K562 (cell line): ENCODE measurements at regions not wholly inside any gene's neighbourhood (a gene's known extent, or its start where the extent isn't known, plus 50 kb on each side); places are given as distances from the start of the nearest gene placed in this dataset.

Experiments used
- ATAC-seq: fragments of 200-7000 bp; cut with Tn5 transposase; 3 replicates; pipeline ENCODE4 v1.9.1; 2020; ENCODE audit warnings: moderate library complexity
- BruUV-seq: library from RNA; stranded (reverse); fragments of 400-500 nt; replicated peaks from 2 replicates; lab custom pipeline; 2021; lab: Mats Ljungman, UMichigan
- CTCF ChIA-PET: fragments of 300-600 bp; formaldehyde crosslinking; extraction: SDS; loops from one replicate; lab custom pipeline; 2021; ENCODE audit warnings: low intra/inter-chr PET ratio; lab: Yijun Ruan, JAX
- POLR2A ChIA-PET: fragments of 300-600, 350-650 bp; sonication (Branson Sonifier 250); formaldehyde crosslinking; extraction: SDS; loops from one replicate; lab custom pipeline; 2021; ENCODE audit warnings: antibody characterized with exemption, inconsistent platforms; lab: Yijun Ruan, JAX
- DNase-seq, 4 experiments: peaks; one replicate each; pipeline versions ENCODE4 v3.0.0 to v3.0.0-alpha.2; 2011 to 2018; ENCODE audit warnings: low spot score in 3 of 4, mixed read lengths in 3 of 4; ENCODE audit errors: extremely low read depth in 1 of 4
- FAIRE-seq: peaks from 2 replicates; lab custom pipeline; 2011; peaks lifted over from hg19 to GRCh38; lab: Jason Lieb, UNC
- H2AFZ ChIP-seq: 2 replicates; pipeline ENCODE4 v1.6.0; 2011; ENCODE audit warnings: low read depth, low read length, control low read depth, inconsistent platforms
- H3K27ac ChIP-seq: fragments of 200-600 bp; 3 replicates; pipeline ENCODE4 v1.8.0; 2011; ENCODE audit warnings: low read depth, mild to moderate bottlenecking, control low read depth, inconsistent platforms, low read length, moderate library complexity, mixed read lengths; ENCODE audit errors: extremely low read depth
- H3K27me3 ChIP-seq, 2 experiments: fragments of 300-600 bp in 1 of 2; 2 replicates in 1 of 2; 3 replicates in 1 of 2; pipeline versions ENCODE4 v1.6.0 to v1.8.0; 2011; ENCODE audit warnings: inconsistent platforms in 2 of 2, low read length in 2 of 2, mild to moderate bottlenecking in 1 of 2, mixed read lengths in 1 of 2, moderate library complexity in 1 of 2; ENCODE audit not compliant: control insufficient read depth in 2 of 2, insufficient read depth in 2 of 2
- H3K36me3 ChIP-seq: fragments of 300-600 bp; 3 replicates; pipeline ENCODE4 v1.8.0; 2011; ENCODE audit warnings: mild to moderate bottlenecking, low read length, inconsistent platforms; ENCODE audit not compliant: control insufficient read depth, insufficient read depth
- H3K4me1 ChIP-seq, 2 experiments: fragments of 200-600 bp in 1 of 2; replicated peaks in 1 of 2; 2 replicates in 1 of 2; 3 replicates in 1 of 2; pipeline versions ENCODE4 v1.5.1 to v1.8.0; 2011; ENCODE audit warnings: inconsistent platforms in 2 of 2, low read length in 2 of 2, mild to moderate bottlenecking in 1 of 2, mixed read lengths in 1 of 2, moderate library complexity in 1 of 2; ENCODE audit not compliant: control insufficient read depth in 2 of 2, insufficient read depth in 2 of 2
- H3K4me2 ChIP-seq: 2 replicates; pipeline ENCODE4 v1.6.1; 2011; ENCODE audit warnings: low read length, control low read depth, inconsistent platforms, mixed read lengths; ENCODE audit not compliant: insufficient read depth
- H3K4me3 ChIP-seq: fragments of 200-600 bp; sonication (generic), shearing (Covaris generic); 2 replicates; pipeline ENCODE4 v1.5.1; 2016; ENCODE audit warnings: control low read depth, inconsistent platforms
- H3K79me2 ChIP-seq: fragments of 200-600 bp; 3 replicates; pipeline ENCODE4 v1.8.0; 2011; ENCODE audit warnings: low read length, inconsistent platforms; ENCODE audit not compliant: control insufficient read depth, insufficient read depth
- H3K9ac ChIP-seq, 2 experiments: 2 replicates each; pipeline versions ENCODE4 v1.6.0 to v1.6.1; 2011; ENCODE audit warnings: low read depth in 2 of 2, low read length in 2 of 2, control low read depth in 1 of 2, inconsistent platforms in 1 of 2, mild to moderate bottlenecking in 1 of 2, mixed read lengths in 1 of 2; ENCODE audit not compliant: insufficient read depth in 1 of 2
- H3K9me1 ChIP-seq: one replicate; pipeline ENCODE4 v1.6.0; 2011; ENCODE audit warnings: inconsistent platforms, mild to moderate bottlenecking, low read length, moderate library complexity; ENCODE audit not compliant: control insufficient read depth, insufficient read depth
- H3K9me3 ChIP-seq: replicated peaks from 2 replicates; pipeline ENCODE4 v1.5.1; 2011; ENCODE audit warnings: low read depth, low read length, inconsistent platforms; ENCODE audit not compliant: control insufficient read depth, insufficient read depth
- H4K20me1 ChIP-seq: replicated peaks from 2 replicates; pipeline ENCODE4 v1.6.1; 2011; ENCODE audit warnings: low read length, inconsistent platforms, mixed read lengths; ENCODE audit not compliant: control insufficient read depth, insufficient read depth
- ADNP ChIP-seq: fragments of 200-800 bp; sonication (Bioruptor generic); IDR thresholded peaks from 2 replicates; pipeline ENCODE4 v1.6.1; 2016; ENCODE audit warnings: missing genetic modification characterization, missing compliant biosample characterization
- ARID1B ChIP-seq: fragments of 450-650 bp; IDR thresholded peaks from 2 replicates; pipeline ENCODE4 v1.6.1; 2016; ENCODE audit warnings: antibody characterized with exemption, mild to moderate bottlenecking, inconsistent platforms
- CREB5 ChIP-seq: fragments of 250-450 bp; sonication (Bioruptor Pico); IDR thresholded peaks from 2 replicates; pipeline ENCODE4 v1.5.0; 2020; ENCODE audit warnings: mild to moderate bottlenecking
- KAT7 ChIP-seq: sonication (generic); formaldehyde crosslinking; IDR thresholded peaks from 2 replicates; pipeline ENCODE4 v1.8.0; 2022; ENCODE audit warnings: missing genetic modification reagents, mild to moderate bottlenecking, borderline replicate concordance
- KDM5B ChIP-seq: fragments of 200-600 bp; sonication (generic); IDR thresholded peaks from 2 replicates; pipeline ENCODE4 v1.6.1; 2012; ENCODE audit warnings: low read depth, mild to moderate bottlenecking, moderate library complexity, low read length, control low read depth, inconsistent platforms; ENCODE audit not compliant: insufficient replicate concordance
- KLF10 ChIP-seq: fragments of 250-450 bp; sonication (Bioruptor Pico); IDR thresholded peaks from 2 replicates; pipeline ENCODE4 v1.6.1; 2021; ENCODE audit warnings: matching md5 sums
- MAFG ChIP-seq: fragments of 450-650 bp; conservative IDR thresholded peaks from 2 replicates; pipeline ENCODE4 v1.6.1; 2016; ENCODE audit warnings: missing genetic modification characterization, missing compliant biosample characterization
- MNT ChIP-seq, 2 experiments: fragments of 450-650 bp; conservative IDR thresholded peaks; 2 replicates each; pipeline ENCODE4 v1.6.1; 2017; ENCODE audit warnings: mild to moderate bottlenecking in 2 of 2, moderate library complexity in 2 of 2
- RBM25 ChIP-seq: fragments of 200-400 bp; formaldehyde crosslinking; IDR thresholded peaks from 2 replicates; pipeline ENCODE4 v1.6.1; 2018; ENCODE audit warnings: low read length, low read depth, moderate library complexity; ENCODE audit not compliant: severe bottlenecking
- RNF2 ChIP-seq: sonication (generic); IDR thresholded peaks from 2 replicates; pipeline ENCODE4 v1.6.1; 2016
- SAFB ChIP-seq: fragments of 200-400 bp; formaldehyde crosslinking; IDR thresholded peaks from 2 replicates; pipeline ENCODE4 v1.6.1; 2017; ENCODE audit warnings: low read depth, low read length, borderline replicate concordance
- SP1 ChIP-seq: sonication (generic); formaldehyde crosslinking; IDR thresholded peaks from 2 replicates; pipeline ENCODE4 v1.8.1; 2022; ENCODE audit warnings: mild to moderate bottlenecking, missing genetic modification reagents
- TAF1 ChIP-seq: IDR thresholded peaks from 2 replicates; pipeline ENCODE4 v1.6.1; 2011; ENCODE audit warnings: mild to moderate bottlenecking, low read length, moderate library complexity; ENCODE audit not compliant: insufficient read depth, control insufficient read depth, severe bottlenecking; ENCODE audit errors: extremely low read depth
- TEAD2 ChIP-seq: fragments of 450-650 bp; IDR thresholded peaks from 2 replicates; pipeline ENCODE4 v1.6.1; 2016; ENCODE audit warnings: missing genetic modification characterization, control low read depth, missing compliant biosample characterization
- ZNF121 ChIP-seq: sonication (generic); formaldehyde crosslinking; conservative IDR thresholded peaks from 2 replicates; pipeline ENCODE4 v1.8.0; 2022; ENCODE audit warnings: missing genetic modification reagents
- ZNF507 ChIP-seq: conservative IDR thresholded peaks from 2 replicates; pipeline ENCODE4 v1.6.1; 2017; ENCODE audit warnings: missing genetic modification characterization, missing compliant biosample characterization
- WGBS: fragments of 100-300 bp; shearing (Covaris generic); methylation state at CpG from one replicate; pipeline ENCODE4 v1.1.6; 2016; ENCODE audit warnings: low coverage, mixed read lengths; ENCODE audit not compliant: insufficient coverage; ENCODE audit errors: missing lambda C conversion rate; 5-methylcytosine and 5-hydroxymethylcytosine counted together
- in situ Hi-C: fragments of 300-500 bp; cut with MboI; formaldehyde crosslinking; loops from 4 replicates; pipeline ENCODE4 v1.15.0; 2018; ENCODE audit warnings: inconsistent platforms, mixed read lengths
- intact Hi-C: fragments of 100-400 bp; cut with micrococcal nuclease; formaldehyde crosslinking; loops from 2 replicates; pipeline ENCODE4 v1.14.2; 2022

- H2AFZ ChIP-seq: no peak overlapping the region
- BruUV-seq: no TSS peak
- no peaks in the 10 kb centered on the region for H3K9me3 ChIP-seq
- H3K36me3 ChIP-seq: no peaks in the 10 kb centered on the region
- no peaks in the 10 kb centered on the region for H3K79me2 ChIP-seq
- H3K27ac ChIP-seq: no peak overlapping the region
- H3K9ac ChIP-seq: no peak overlapping the region
- TF ChIP-seq SAFB: no peak
- TF ChIP-seq KAT7 (CRISPR knock-in tag): no peak
- TF ChIP-seq KLF10: no peak
- in situ Hi-C loops: no loop called here
- DNase-seq (no peak), FAIRE-seq (no peak), ATAC-seq (no peak)
- no peaks in the 10 kb centered on the region for H4K20me1 ChIP-seq
- POLR2A ChIA-PET: no interaction called here
- CTCF ChIA-PET: no interaction called here
- H3K4me1 ChIP-seq: no peaks in the 10 kb centered on the region
- intact Hi-C loops: no loop called here
- no peak overlapping the region for H3K4me3 ChIP-seq
- WGBS: 2% methylated on average over 4 of the region's 4 CpGs
- no peaks in the 10 kb centered on the region for H3K9me1 ChIP-seq
- no peak overlapping the region for H3K4me2 ChIP-seq
- H3K27me3 ChIP-seq: no peaks in the 10 kb centered on the region
These were observed 224.5 kb upstream of the SEMA3E start for GRCh38 chr7:83873459-83873858.

GRCh38 chr7:83872501-83872900, 223.6 kb upstream of the SEMA3E start:
- intact Hi-C loops (no loop called here), in situ Hi-C loops (no loop called here)
- no peak overlapping the region for H3K27ac ChIP-seq
- ATAC-seq (no peak), DNase-seq (no peak), FAIRE-seq (no peak)
- CTCF ChIA-PET: no interaction called here
- H3K79me2 ChIP-seq: no peaks in the 10 kb centered on the region
- H3K36me3 ChIP-seq: no peaks in the 10 kb centered on the region
- H3K9ac ChIP-seq: no peak overlapping the region
- no peaks in the 10 kb centered on the region for H4K20me1 ChIP-seq
- H3K4me1 ChIP-seq: no peaks in the 10 kb centered on the region
- H3K9me3 ChIP-seq: no peaks in the 10 kb centered on the region
- no peak overlapping the region for H3K4me2 ChIP-seq
- H3K27me3 ChIP-seq: no peaks in the 10 kb centered on the region
- no peak overlapping the region for H3K4me3 ChIP-seq
- POLR2A ChIA-PET: no interaction called here
- no TSS peak for BruUV-seq
- H3K9me1 ChIP-seq: no peaks in the 10 kb centered on the region
- H2AFZ ChIP-seq: no peak overlapping the region
- WGBS: 3% methylated on average over 4 of the region's 4 CpGs
- TF ChIP-seq ZNF507 (tag): no peak
- no peak for TF ChIP-seq KDM5B
- no peak for TF ChIP-seq RBM25
- TF ChIP-seq ARID1B: no peak
- no peak for TF ChIP-seq ZNF121
- no peak for TF ChIP-seq MAFG
- TF ChIP-seq TEAD2 (tag): no peak
- TF ChIP-seq TAF1: no peak
- no peak for TF ChIP-seq RNF2
- no peak for TF ChIP-seq CREB5
- no peak for TF ChIP-seq ADNP (tag)
- TF ChIP-seq SP1 (CRISPR knock-in tag): no peak
- TF ChIP-seq MNT (conservative IDR thresholded peaks at IDR 0.05): no peak
